Adrenal gland (tissue), 5 donors: ENCODE measurements at regions not wholly inside any gene's neighbourhood (a gene's known extent, or its start where the extent isn't known, plus 50 kb on each side); places are given as distances from the start of the nearest gene placed in this dataset.

Experiments
- POLR2A ChIP-seq, 2 donors: fragments of 450-650 bp; IDR thresholded peaks; one replicate each; pipeline ENCODE4 v1.6.1; 2017; ENCODE audit warnings: antibody characterized with exemption in 2 of 2, mild to moderate bottlenecking in 2 of 2, moderate library complexity in 1 of 2
- TF ChIP-seq, protein P1 (sequence below), 6 experiments: fragments of 450-650 bp in 4 of 6; fragments of 200-600 bp in 2 of 6; sonication (generic) in 1 of 6; IDR thresholded peaks; 1 replicate in 5 of 6; 2 replicates in 1 of 6; pipeline versions ENCODE4 v1.5.1 to v1.8.0; 2016 to 2021; ENCODE audit warnings: antibody characterized with exemption in 6 of 6, mild to moderate bottlenecking in 2 of 6, moderate library complexity in 1 of 6
- donor health status: DM: no; HTN: no; CAD: no.

DNA sequence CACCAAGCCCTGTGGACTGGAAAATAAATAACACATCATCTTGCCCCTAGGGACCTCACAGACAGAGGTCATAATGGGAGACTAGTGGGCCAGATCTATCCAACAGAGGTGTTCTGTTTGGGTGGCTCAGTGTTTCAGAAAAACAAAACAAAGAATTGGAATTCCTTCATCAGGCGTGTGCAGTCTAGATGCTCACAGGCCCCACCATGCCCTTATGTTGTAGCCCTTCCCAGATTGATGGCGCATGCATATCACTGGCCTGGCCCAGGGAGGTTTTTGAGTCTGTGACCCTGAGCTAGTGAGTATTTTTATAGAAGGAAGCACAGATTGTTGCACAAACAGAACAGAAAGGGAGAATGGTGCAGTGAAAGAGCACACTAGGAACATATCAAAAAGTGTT lies 859.6 kb downstream of the BCL11B start:
- TF ChIP-seq, protein P1, sequence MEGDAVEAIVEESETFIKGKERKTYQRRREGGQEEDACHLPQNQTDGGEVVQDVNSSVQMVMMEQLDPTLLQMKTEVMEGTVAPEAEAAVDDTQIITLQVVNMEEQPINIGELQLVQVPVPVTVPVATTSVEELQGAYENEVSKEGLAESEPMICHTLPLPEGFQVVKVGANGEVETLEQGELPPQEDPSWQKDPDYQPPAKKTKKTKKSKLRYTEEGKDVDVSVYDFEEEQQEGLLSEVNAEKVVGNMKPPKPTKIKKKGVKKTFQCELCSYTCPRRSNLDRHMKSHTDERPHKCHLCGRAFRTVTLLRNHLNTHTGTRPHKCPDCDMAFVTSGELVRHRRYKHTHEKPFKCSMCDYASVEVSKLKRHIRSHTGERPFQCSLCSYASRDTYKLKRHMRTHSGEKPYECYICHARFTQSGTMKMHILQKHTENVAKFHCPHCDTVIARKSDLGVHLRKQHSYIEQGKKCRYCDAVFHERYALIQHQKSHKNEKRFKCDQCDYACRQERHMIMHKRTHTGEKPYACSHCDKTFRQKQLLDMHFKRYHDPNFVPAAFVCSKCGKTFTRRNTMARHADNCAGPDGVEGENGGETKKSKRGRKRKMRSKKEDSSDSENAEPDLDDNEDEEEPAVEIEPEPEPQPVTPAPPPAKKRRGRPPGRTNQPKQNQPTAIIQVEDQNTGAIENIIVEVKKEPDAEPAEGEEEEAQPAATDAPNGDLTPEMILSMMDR (IDR thresholded peaks at IDR 0.05): no peak
- TF ChIP-seq POLR2A (IDR thresholded peaks at IDR 0.05): no peak
